Mesothelial cell of epicardium (in vitro differentiated cells): ENCODE measurements at regions not wholly inside any gene's neighbourhood (a gene's known extent, or its start where the extent isn't known, plus 50 kb on each side); places are given as distances from the start of the nearest gene placed in this dataset.
"Not testable (repeated sequence)": the region's sequence is repeated elsewhere in the genome, so short reads cannot be mapped to it uniquely, and the experiment has no call there.

Source experiments
- DNase-seq, 2 experiments: peaks; one replicate each; pipeline ENCODE4 v3.0.0; 2021; ENCODE audit warnings: low spot score in 2 of 2; ENCODE audit not compliant: unreplicated experiment in 2 of 2
- H3K27ac Mint-ChIP-seq: 2 replicates; pipeline ENCODE4 v1.8.0; 2021; ENCODE audit warnings: mixed read lengths
- H3K27me3 Mint-ChIP-seq: 2 replicates; pipeline ENCODE4 v1.8.0; 2021; ENCODE audit warnings: low read depth, mixed read lengths
- H3K36me3 Mint-ChIP-seq: 2 replicates; pipeline ENCODE4 v1.8.0; 2021; ENCODE audit warnings: mixed read lengths
- H3K4me1 Mint-ChIP-seq: 2 replicates; pipeline ENCODE4 v1.8.0; 2021; ENCODE audit warnings: mixed read lengths
- H3K4me3 Mint-ChIP-seq: 2 replicates; pipeline ENCODE4 v1.8.0; 2021; ENCODE audit warnings: mild to moderate bottlenecking, moderate library complexity, mixed read lengths
- H3K9me3 Mint-ChIP-seq: 2 replicates; pipeline ENCODE4 v1.8.0; 2021; ENCODE audit warnings: mixed read lengths
- TF ChIP-seq, protein P1 (sequence below): fragments of 200-600 bp; sonication (generic); IDR thresholded peaks from one replicate; pipeline ENCODE4 v1.5.0; 2021; ENCODE audit warnings: antibody characterized with exemption; ENCODE audit not compliant: unreplicated experiment

DNA sequence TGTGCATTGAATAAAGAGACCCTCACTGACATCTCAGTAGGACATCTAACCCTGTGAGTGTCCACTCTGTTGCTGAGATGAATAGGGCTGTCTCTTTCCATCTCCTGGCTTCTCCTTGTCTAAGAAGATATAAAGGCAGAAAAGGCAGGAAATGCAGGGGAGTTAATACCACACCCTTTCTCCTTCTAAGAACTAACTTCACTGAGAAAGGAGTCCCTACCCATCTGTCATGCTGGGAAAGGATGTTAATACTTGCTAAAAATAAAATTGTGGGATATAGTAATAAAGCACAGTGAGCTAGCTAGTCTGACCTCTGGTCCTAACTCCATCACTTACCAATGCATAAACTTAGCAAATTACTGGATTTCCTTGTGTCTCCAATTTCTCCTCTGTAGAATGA, 213.9 kb upstream of the FIGN start:
- Mint-ChIP-seq H3K36me3 (no peaks in the 10 kb centered on the region), H3K4me1 (no peaks in the 10 kb centered on the region), H3K27ac (no peak overlapping the region), H3K4me3 (no peak overlapping the region), H3K9me3 (no peaks in the 10 kb centered on the region), H3K27me3 (no peaks in the 10 kb centered on the region)
- TF ChIP-seq, protein P1, sequence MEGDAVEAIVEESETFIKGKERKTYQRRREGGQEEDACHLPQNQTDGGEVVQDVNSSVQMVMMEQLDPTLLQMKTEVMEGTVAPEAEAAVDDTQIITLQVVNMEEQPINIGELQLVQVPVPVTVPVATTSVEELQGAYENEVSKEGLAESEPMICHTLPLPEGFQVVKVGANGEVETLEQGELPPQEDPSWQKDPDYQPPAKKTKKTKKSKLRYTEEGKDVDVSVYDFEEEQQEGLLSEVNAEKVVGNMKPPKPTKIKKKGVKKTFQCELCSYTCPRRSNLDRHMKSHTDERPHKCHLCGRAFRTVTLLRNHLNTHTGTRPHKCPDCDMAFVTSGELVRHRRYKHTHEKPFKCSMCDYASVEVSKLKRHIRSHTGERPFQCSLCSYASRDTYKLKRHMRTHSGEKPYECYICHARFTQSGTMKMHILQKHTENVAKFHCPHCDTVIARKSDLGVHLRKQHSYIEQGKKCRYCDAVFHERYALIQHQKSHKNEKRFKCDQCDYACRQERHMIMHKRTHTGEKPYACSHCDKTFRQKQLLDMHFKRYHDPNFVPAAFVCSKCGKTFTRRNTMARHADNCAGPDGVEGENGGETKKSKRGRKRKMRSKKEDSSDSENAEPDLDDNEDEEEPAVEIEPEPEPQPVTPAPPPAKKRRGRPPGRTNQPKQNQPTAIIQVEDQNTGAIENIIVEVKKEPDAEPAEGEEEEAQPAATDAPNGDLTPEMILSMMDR: no peak
- no peak for DNase-seq

DNA sequence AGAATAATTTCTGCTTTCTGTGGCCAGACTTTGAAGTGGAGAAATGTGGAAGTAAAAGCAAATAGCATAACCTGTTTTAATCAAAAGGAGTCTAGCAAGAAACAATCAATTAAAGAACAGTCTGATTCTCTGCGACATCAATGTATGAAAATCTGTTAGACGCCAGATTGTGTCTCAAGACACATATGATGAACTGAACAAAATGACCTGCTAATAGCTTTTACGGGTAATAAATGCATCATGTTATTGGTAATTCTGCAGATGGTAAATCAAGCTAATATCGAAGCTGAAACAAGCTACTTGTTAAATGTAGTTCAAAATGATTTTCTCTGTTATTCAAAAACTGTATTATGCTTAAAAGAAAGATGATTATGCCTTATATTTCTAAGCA, 208.5 kb upstream of the FIGN start:
- Mint-ChIP-seq H3K9me3 (no peaks in the 10 kb centered on the region), H3K36me3 (no peaks in the 10 kb centered on the region), H3K4me1 (peaks cover 9% of the 10 kb centered on the region), H3K4me3 (no peak overlapping the region), H3K27ac (no peak overlapping the region), H3K27me3 (no peaks in the 10 kb centered on the region)
- no peak for DNase-seq
- TF ChIP-seq, protein P1: no peak

DNA sequence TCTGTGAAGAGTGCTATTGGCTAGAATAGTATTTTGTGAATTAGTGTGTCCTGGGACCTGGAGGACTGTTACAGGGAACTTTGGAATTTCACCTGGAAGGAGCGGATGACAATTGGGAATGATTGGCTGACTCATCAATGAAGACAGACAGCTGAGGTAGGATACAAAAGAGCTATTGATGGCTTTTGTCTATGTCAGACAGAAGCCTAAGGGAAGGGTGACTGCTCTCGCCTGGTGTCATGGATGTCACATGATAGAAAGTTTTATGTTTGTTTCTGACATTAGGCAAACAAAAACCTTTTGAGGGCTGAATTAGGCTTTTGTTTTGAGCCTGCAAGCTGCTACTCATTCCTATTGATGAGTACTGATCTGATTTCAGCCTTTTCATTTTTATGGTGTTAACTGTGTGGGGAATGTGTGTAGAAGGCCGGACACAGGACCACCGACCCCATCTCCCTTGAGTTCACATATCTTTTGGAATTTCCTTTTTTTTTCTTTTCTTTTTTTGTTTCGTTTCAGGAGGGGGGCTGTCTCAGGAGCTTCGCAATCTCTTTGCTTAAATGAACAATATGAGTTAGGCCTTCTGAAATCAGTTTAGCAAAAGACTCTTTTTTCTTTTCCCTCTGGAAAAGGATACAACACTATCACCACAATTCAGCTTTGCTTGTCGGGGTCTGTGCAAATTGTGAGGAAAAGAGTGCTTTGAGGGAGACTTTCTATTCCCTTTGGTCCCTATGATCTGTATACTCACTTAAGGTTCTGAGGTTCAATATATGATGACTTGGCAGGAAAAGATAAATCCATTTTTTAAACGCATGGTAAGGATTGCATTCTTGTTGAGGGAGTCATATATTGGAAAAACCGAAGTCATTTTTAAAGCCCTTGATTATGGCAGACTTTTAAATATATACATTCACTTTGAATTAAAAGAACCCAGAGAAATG, 207.9 kb upstream of the FIGN start:
- Mint-ChIP-seq H3K27ac (no peak overlapping the region), H3K4me3 (no peak overlapping the region), H3K27me3 (no peaks in the 10 kb centered on the region), H3K36me3 (no peaks in the 10 kb centered on the region), H3K4me1 (peaks cover 12% of the 10 kb centered on the region), H3K9me3 (no peaks in the 10 kb centered on the region)
- TF ChIP-seq, protein P1: no peak
- no peak for DNase-seq

DNA sequence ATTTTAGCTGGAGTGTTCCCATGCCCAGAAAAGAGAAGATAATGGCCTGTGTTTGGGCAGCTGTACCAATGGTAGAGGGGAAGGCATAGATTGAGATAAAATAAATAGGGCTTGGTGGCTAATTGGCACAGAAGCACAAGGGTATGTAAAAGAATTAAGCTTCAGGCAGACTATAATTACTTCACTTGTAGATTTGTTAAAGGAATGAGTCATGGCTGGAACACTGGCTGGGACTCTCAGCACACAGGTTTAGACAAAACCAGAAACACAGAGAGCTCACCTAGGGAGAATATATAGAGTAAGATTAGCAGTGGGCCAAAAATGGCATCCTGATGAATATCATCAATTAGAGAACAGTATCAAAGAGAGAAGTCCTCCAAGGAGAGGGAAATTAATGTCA, 198.3 kb upstream of the FIGN start:
- H3K9me3 Mint-ChIP-seq: no peaks in the 10 kb centered on the region

DNA sequence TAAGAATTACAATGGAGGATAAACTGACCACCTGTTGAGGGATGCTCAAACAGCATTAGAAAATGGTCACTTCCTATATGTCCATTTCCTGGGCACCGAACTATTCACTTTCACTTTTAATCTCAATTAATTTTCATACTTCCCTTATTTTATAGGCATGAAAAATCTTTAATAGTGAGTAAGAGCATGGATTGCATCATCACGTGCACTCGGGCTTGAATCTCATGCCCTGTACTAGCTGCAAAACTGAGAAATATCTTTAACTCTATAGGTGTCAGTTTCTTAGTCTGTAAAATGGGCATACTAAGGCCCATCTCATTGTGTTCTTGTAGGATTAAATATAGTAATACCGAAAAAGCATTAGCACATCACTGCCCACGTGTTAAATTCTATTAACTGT, 183.9 kb upstream of the FIGN start:
- Mint-ChIP-seq H3K27me3 (no peaks in the 10 kb centered on the region), H3K4me1 (no peaks in the 10 kb centered on the region), H3K4me3 (no peak overlapping the region), H3K9me3 (peaks cover 11% of the 10 kb centered on the region), H3K27ac (no peak overlapping the region), H3K36me3 (no peaks in the 10 kb centered on the region)
- no peak for DNase-seq
- TF ChIP-seq, protein P1: no peak

More for the DNA sequence above, 198.3 kb upstream of the FIGN start:
- DNase-seq: no peak
- H3K27ac Mint-ChIP-seq: no peak overlapping the region
- no peaks in the 10 kb centered on the region for H3K27me3 Mint-ChIP-seq
- H3K4me3 Mint-ChIP-seq: no peak overlapping the region
- no peaks in the 10 kb centered on the region for H3K36me3 Mint-ChIP-seq
- peaks cover 3% of the 10 kb centered on the region for H3K4me1 Mint-ChIP-seq
- TF ChIP-seq, protein P1: no peak

DNA sequence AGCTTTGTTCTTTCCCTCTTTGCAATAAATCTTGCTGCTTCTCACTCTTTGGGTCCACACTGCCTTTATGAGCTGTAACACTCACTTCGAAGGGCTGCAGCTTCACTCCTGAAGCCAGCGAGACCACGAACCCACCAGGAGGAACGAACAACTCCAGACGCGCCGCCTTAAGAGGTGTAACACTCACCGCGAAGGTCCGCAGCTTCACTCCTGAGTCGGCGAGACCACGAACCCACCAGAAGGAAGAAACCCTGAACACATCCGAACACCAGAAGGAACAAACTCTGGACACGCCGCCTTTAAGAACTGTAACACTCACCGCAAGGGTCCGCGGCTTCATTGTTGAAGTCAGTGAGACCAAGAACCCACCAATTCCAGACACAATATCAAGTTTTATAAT, 178.7 kb upstream of the FIGN start:
- H3K4me3 Mint-ChIP-seq, H3K27ac Mint-ChIP-seq, H3K27me3 Mint-ChIP-seq, H3K36me3 Mint-ChIP-seq, H3K4me1 Mint-ChIP-seq, DNase-seq, H3K9me3 Mint-ChIP-seq: not testable (repeated sequence)

DNA sequence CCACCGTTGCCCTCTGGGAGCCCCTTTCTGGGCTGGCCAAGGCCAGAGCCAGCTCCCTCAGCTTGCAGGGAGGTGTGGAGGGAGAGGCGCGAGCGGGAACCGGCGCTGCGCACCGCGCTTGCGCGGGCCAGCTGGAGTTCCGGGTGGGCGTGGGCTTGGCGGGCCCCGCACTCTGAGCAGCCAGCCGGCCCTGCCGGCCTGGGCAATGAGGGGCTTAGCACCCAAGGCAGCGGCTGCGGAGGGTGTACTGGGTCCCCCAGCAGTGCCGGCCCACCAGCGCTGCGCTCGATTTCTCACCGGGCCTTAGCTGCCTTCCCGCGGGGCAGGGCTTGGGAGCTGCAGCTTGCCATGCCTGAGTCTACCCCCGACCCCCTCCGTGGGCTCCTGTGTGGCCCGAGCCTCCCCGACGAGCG, 177.7 kb upstream of the FIGN start:
- H3K27me3 Mint-ChIP-seq, H3K27ac Mint-ChIP-seq, H3K36me3 Mint-ChIP-seq, H3K4me1 Mint-ChIP-seq, H3K4me3 Mint-ChIP-seq, DNase-seq, H3K9me3 Mint-ChIP-seq: not testable (repeated sequence)
